Activated naive CD4-positive, alpha-beta T cell treated with anti-CD3 and anti-CD28 coated beads, Interleukin-2, amount 50 U/mL, for 24 hours (primary cell): ENCODE measurements at regions not wholly inside any gene's neighbourhood (a gene's known extent, or its start where the extent isn't known, plus 50 kb on each side); places are given as distances from the start of the nearest gene placed in this dataset.

Source experiments
- H3K27ac Mint-ChIP-seq: one replicate; pipeline ENCODE4 v1.8.0; 2021; ENCODE audit warnings: mild to moderate bottlenecking, mixed read lengths
- H3K27me3 Mint-ChIP-seq: one replicate; pipeline ENCODE4 v1.8.0; 2021; ENCODE audit warnings: mixed read lengths
- H3K36me3 Mint-ChIP-seq: one replicate; pipeline ENCODE4 v1.8.0; 2021; ENCODE audit warnings: mixed read lengths
- H3K4me1 Mint-ChIP-seq: one replicate; pipeline ENCODE4 v1.8.0; 2021; ENCODE audit warnings: mixed read lengths
- H3K4me3 Mint-ChIP-seq: one replicate; pipeline ENCODE4 v1.8.0; 2021; ENCODE audit warnings: mild to moderate bottlenecking, mixed read lengths
- H3K9me3 Mint-ChIP-seq: one replicate; pipeline ENCODE4 v1.8.0; 2021; ENCODE audit warnings: mixed read lengths

- Mint-ChIP-seq H3K4me1 (no peaks in the 10 kb centered on the region), H3K27me3 (peaks cover 11% of the 10 kb centered on the region), H3K9me3 (no peaks in the 10 kb centered on the region), H3K4me3 (no peak overlapping the region), H3K27ac (no peak overlapping the region), H3K36me3 (no peaks in the 10 kb centered on the region)
Measured at GRCh38 chr15:79171320-79172031, 80.9 kb upstream of the RASGRF1 start.

DNA sequence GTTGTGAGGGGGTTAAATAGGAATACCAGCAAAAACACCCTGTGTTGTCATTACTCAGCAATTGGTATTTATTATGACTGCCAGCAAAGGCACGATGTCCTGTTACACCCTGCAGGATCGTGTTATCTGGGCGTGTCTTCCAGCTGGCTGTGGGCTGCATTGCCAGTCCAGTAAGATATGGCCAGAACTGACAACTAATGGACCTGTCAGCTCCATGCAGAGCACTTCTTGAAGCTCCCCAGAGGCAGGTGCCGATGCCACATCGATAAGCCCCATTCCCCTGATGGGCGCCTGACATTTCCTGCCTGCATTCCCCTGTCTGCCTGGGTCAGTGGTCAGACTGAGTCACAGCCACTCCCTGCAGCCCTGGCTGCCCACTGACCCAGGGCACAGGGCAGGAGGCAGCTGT is 79.7 kb upstream of the RASGRF1 start:
- H3K4me3 Mint-ChIP-seq = no peak overlapping the region
- no peak overlapping the region for H3K27ac Mint-ChIP-seq
- no peaks in the 10 kb centered on the region for H3K4me1 Mint-ChIP-seq
- no peaks in the 10 kb centered on the region for H3K36me3 Mint-ChIP-seq
- no peaks in the 10 kb centered on the region for H3K9me3 Mint-ChIP-seq
- peaks cover 8% of the 10 kb centered on the region for H3K27me3 Mint-ChIP-seq

DNA sequence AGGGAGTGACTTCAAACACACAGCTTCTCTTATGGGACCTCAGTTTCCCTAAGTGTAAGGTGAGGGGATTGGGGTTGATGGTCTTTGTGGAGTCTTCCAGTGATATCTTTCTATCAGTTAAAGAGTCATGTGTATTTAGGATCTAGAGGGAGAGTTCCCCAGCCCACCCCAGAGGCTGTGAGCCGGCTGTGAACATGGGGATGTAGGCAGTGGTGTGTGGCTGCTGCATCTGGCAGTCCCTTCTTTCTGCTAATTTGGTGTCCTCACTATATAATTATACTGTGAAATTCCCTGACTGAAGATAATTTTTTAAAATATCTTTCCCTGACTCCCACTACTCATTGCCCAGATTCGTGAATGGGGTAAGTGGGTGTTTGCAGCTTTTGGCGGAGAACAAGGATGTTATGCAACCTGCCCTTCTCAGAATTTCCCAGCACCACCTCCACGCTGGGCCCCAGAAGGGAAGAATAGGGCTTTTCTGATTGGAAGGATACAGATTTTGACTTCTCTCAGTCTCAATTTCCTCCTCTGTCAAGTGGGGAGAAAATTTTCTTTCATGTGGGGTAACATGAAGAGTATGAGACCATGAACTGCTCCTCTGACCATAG is 79.0 kb upstream of the RASGRF1 start:
- Mint-ChIP-seq H3K9me3 (no peaks in the 10 kb centered on the region), H3K4me3 (no peak overlapping the region), H3K36me3 (no peaks in the 10 kb centered on the region), H3K27ac (no peak overlapping the region), H3K27me3 (peaks cover 11% of the 10 kb centered on the region), H3K4me1 (no peaks in the 10 kb centered on the region)

DNA sequence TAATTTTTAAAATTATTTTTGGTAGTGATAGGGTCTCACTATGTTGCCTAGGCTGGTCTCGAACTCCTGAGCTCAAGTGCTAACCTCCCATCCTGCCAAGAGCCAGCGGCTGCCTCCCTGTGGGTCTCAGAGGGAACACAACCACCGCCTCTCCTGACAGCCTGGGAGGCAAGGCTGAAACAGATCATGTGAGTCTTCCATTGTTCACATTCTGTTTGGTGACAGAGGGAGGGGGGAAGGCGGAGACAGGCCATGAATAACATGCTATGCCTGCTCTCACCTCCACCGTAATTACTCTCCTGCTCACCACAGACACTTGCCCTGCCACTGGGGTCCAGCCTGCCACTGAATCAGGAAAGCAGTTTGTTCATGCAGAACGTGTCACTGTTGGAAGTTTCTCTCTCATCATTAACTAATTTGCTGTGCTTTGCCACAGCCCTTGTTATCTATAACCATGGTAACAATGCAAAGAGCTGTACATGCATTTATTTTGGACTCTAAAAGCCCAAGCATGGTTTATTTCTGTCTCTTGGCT is 78.4 kb upstream of the RASGRF1 start:
- no peaks in the 10 kb centered on the region for H3K4me1 Mint-ChIP-seq
- no peak overlapping the region for H3K27ac Mint-ChIP-seq
- peaks cover 11% of the 10 kb centered on the region for H3K27me3 Mint-ChIP-seq
- H3K9me3 Mint-ChIP-seq = no peaks in the 10 kb centered on the region
- H3K36me3 Mint-ChIP-seq = no peaks in the 10 kb centered on the region
- H3K4me3 Mint-ChIP-seq = no peak overlapping the region

DNA sequence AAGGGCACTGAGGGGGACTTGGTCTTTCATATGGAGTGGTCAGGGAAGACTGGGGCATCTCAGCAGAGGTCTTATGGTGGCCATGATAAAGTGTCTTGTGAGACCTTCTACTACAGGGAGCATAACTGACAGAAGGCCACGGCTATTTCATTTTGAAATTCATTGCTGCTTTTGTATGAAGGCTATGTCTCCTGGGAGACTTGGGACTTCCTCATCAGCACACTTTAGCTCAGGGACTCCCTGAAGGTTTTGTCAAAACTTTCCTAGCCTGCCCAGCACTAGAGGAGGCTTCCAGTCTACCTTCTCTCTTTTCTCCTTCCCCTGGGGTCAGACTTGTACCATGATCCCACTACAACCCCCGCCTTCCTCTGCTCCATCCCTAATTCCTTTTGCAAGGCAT is 77.2 kb upstream of the RASGRF1 start:
- H3K27me3 Mint-ChIP-seq = peaks cover 8% of the 10 kb centered on the region
- no peak overlapping the region for H3K27ac Mint-ChIP-seq

GRCh38 chr15:79166311-79166955 is 75.9 kb upstream of the RASGRF1 start:
- Mint-ChIP-seq H3K27me3 (peaks cover 4% of the 10 kb centered on the region), H3K4me1 (no peaks in the 10 kb centered on the region), H3K4me3 (no peak overlapping the region), H3K27ac (no peak overlapping the region), H3K36me3 (no peaks in the 10 kb centered on the region), H3K9me3 (no peaks in the 10 kb centered on the region)

More for the DNA sequence above, 77.2 kb upstream of the RASGRF1 start:
- Mint-ChIP-seq H3K9me3 (no peaks in the 10 kb centered on the region), H3K4me3 (no peak overlapping the region), H3K36me3 (no peaks in the 10 kb centered on the region), H3K4me1 (no peaks in the 10 kb centered on the region)

GRCh38 chr15:79164465-79164864 is 73.9 kb upstream of the RASGRF1 start:
- no peaks in the 10 kb centered on the region for H3K9me3 Mint-ChIP-seq

GRCh38 chr15:79164043-79164442 is 73.5 kb upstream of the RASGRF1 start:
- H3K4me1 Mint-ChIP-seq = no peaks in the 10 kb centered on the region

More at GRCh38 chr15:79164465-79164864, 73.9 kb upstream of the RASGRF1 start:
- H3K27me3 Mint-ChIP-seq = peaks cover 3% of the 10 kb centered on the region
- H3K36me3 Mint-ChIP-seq = no peaks in the 10 kb centered on the region
- H3K27ac Mint-ChIP-seq = no peak overlapping the region
- no peak overlapping the region for H3K4me3 Mint-ChIP-seq
- H3K4me1 Mint-ChIP-seq = no peaks in the 10 kb centered on the region

GRCh38 chr15:79163395-79163794 is 72.8 kb upstream of the RASGRF1 start:
- H3K36me3 Mint-ChIP-seq = no peaks in the 10 kb centered on the region
- no peaks in the 10 kb centered on the region for H3K9me3 Mint-ChIP-seq
- peaks cover 3% of the 10 kb centered on the region for H3K27me3 Mint-ChIP-seq
- H3K27ac Mint-ChIP-seq = no peak overlapping the region
- no peaks in the 10 kb centered on the region for H3K4me1 Mint-ChIP-seq
- no peak overlapping the region for H3K4me3 Mint-ChIP-seq

More at GRCh38 chr15:79164043-79164442, 73.5 kb upstream of the RASGRF1 start:
- Mint-ChIP-seq H3K4me3 (no peak overlapping the region), H3K9me3 (no peaks in the 10 kb centered on the region), H3K27me3 (peaks cover 3% of the 10 kb centered on the region), H3K36me3 (no peaks in the 10 kb centered on the region), H3K27ac (no peak overlapping the region)

DNA sequence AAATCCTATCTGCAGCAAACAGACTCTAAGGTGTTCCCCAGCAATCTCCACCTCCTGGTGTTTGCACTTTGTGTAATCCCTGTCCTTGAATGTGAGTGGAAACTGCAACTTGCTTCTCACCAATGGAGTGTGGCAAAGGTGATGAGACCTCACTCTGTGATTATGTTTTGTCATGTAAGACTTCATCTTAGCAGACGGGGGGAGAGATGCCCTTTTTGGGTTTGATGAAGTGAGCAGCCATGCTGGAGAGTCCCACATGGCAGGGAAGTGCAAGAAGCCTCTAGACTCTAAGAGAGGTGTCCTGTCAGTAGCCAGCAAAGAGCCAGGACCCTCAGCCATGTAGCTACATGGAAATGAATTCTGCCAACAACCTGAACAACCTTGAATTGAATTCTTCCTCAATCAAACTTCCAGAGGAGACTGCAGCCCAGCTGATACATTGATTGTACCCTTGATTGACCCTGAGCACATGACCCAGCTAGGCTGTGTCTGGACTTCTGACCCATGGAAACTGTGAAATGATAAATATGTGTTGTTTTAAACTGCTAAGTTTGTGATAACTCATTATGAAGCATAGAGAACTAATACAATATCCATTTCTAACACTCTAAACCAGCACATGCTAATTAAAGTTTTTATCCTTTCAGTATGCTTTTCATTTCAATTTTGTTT is 71.4 kb upstream of the RASGRF1 start:
- no peaks in the 10 kb centered on the region for H3K4me1 Mint-ChIP-seq
- no peak overlapping the region for H3K27ac Mint-ChIP-seq
- H3K9me3 Mint-ChIP-seq = no peaks in the 10 kb centered on the region
- H3K36me3 Mint-ChIP-seq = no peaks in the 10 kb centered on the region
- H3K4me3 Mint-ChIP-seq = no peak overlapping the region
- H3K27me3 Mint-ChIP-seq = peaks cover 3% of the 10 kb centered on the region

- H3K36me3 Mint-ChIP-seq = no peaks in the 10 kb centered on the region
- peaks cover 3% of the 10 kb centered on the region for H3K27me3 Mint-ChIP-seq
- H3K9me3 Mint-ChIP-seq = no peaks in the 10 kb centered on the region
- H3K27ac Mint-ChIP-seq = no peak overlapping the region
- no peak overlapping the region for H3K4me3 Mint-ChIP-seq
- no peaks in the 10 kb centered on the region for H3K4me1 Mint-ChIP-seq
Measured at GRCh38 chr15:79160211-79160610, 69.6 kb upstream of the RASGRF1 start.

DNA sequence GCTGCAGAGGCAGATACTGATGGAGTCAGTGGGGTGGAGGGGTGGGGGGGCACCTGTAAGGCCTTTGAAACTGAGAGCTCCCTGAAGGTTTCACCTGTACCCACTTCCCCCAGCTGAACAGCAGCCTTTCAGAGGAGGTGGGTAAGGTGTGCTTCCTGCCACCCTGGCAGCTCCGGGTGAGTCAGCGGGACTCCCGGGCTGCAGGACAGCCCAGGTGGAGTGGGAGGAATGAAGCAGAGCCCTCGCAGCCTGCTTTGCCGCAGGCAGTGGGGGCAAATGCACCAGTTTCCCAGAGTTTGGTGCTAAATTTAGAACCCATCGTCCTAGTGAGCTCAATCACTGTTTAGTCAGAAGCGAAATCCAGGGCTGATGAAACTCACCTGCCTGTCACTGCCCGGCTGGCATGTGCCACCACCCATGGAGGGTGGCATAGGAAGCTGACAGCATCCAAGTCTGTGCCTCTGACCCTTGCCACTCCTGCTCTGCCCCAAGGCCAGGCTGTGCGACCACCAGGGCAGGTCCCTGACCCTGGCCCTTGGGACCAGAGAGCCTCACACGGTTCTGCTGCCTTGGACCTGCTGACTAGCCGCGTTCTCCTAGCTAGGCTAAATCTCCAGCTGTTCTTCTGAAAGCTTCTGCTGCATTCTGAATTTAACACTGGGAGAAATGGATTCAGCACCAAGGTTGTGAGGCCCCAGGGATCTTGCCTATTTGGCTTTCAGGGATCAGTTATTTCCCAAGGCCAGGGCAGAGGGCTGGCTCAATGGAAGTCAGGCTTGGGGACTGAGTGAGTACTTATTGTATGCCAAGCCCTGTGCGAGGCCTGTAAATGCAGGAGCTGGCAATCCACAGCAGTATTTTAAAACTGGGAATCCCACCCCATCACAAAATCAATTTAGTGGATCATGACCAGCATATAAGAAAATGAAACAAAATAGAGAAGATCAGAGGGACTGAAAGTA is 67.3 kb upstream of the RASGRF1 start:
- H3K36me3 Mint-ChIP-seq = no peaks in the 10 kb centered on the region
- H3K27me3 Mint-ChIP-seq = no peaks in the 10 kb centered on the region
- H3K4me1 Mint-ChIP-seq = no peaks in the 10 kb centered on the region
- no peak overlapping the region for H3K4me3 Mint-ChIP-seq
- no peaks in the 10 kb centered on the region for H3K9me3 Mint-ChIP-seq
- H3K27ac Mint-ChIP-seq = no peak overlapping the region

- H3K4me3 Mint-ChIP-seq = no peak overlapping the region
- H3K36me3 Mint-ChIP-seq = no peaks in the 10 kb centered on the region
- H3K27ac Mint-ChIP-seq = no peak overlapping the region
- no peaks in the 10 kb centered on the region for H3K4me1 Mint-ChIP-seq
- H3K9me3 Mint-ChIP-seq = no peaks in the 10 kb centered on the region
- H3K27me3 Mint-ChIP-seq = peaks cover 2% of the 10 kb centered on the region
Measured at GRCh38 chr15:79156704-79157375, 66.3 kb upstream of the RASGRF1 start.

DNA sequence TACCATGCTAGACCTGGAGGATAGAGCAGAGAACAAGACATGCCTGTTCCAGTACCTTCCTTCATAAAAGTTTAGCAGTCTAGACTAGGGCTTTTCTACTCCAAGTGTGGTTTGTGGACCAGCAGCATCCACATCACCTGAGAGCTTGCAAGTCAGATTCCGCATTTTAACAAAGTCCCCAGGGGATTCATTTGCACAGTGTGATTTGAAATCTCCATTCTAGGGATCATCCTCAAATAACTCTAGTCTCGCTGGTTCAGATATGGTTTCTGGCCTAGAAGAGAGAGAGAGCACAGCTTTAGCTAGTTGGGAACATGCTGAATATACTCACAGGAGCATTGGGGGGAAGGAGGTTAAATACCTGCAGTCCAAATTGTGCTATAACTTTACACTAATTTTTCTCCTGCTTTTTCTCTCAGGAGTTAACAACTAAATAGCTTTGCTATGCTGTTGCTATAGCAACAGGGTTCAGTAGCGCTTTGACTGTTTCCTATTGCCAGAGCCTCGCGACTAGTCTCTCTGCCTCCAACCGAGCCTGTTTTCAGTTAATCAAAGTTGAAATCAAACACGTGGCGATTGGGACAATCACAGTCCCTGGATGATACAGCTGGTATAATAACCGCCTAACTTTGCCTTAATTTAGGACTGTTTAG is 64.0 kb upstream of the RASGRF1 start:
- Mint-ChIP-seq H3K4me1 (no peaks in the 10 kb centered on the region), H3K27me3 (peaks cover 5% of the 10 kb centered on the region), H3K36me3 (no peaks in the 10 kb centered on the region), H3K4me3 (no peak overlapping the region), H3K27ac (no peak overlapping the region), H3K9me3 (no peaks in the 10 kb centered on the region)
